ENCODE measurements at regions not wholly inside any gene's neighbourhood (a gene's known extent, or its start where the extent isn't known, plus 50 kb on each side); places are given as distances from the start of the nearest gene placed in this dataset.

DNA sequence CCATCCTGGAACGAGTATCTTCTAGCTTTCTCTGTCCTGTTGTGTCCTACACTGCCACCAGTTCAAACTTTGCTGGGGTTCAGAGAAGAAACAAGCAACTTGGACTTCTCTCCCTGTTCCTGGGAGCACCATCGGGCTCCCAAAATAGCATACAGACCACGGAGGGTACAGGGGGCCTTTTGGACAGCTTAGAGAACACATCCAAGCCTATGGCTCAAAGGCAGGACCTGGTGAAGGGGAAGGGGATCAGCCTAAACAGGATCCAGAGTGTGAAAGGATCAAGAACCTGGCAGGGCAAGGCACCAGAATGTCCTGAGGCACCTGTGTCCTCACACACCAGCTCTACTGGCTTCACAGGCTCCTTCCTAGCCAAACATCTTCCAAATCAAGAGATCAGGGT, 1336.5 kb downstream of the UQCRFS1 start:
- no peak for ATAC-seq
- Histone ChIP-seq H3K27ac (no peak overlapping the region), H3K4me1 (no peaks in the 10 kb centered on the region), H3K9me3 (no peaks in the 10 kb centered on the region), H3K36me3 (no peaks in the 10 kb centered on the region), H3K4me3 (no peak overlapping the region), H3K27me3 (no peaks in the 10 kb centered on the region)
- DNase-seq, result no peak
- no peak for TF ChIP-seq POLR2A (IDR thresholded peaks at IDR 0.05)
- TF ChIP-seq, protein P1, sequence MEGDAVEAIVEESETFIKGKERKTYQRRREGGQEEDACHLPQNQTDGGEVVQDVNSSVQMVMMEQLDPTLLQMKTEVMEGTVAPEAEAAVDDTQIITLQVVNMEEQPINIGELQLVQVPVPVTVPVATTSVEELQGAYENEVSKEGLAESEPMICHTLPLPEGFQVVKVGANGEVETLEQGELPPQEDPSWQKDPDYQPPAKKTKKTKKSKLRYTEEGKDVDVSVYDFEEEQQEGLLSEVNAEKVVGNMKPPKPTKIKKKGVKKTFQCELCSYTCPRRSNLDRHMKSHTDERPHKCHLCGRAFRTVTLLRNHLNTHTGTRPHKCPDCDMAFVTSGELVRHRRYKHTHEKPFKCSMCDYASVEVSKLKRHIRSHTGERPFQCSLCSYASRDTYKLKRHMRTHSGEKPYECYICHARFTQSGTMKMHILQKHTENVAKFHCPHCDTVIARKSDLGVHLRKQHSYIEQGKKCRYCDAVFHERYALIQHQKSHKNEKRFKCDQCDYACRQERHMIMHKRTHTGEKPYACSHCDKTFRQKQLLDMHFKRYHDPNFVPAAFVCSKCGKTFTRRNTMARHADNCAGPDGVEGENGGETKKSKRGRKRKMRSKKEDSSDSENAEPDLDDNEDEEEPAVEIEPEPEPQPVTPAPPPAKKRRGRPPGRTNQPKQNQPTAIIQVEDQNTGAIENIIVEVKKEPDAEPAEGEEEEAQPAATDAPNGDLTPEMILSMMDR (IDR thresholded peaks at IDR 0.05), result no peak
- intact Hi-C loops (cut with DNase I), result no loop called here
- 26% methylated on average over 3 of the region's 3 CpGs for WGBS (ENCODE audit: insufficient coverage, low coverage, low lambda C conversion rate, missing lambda C conversion rate)

DNA sequence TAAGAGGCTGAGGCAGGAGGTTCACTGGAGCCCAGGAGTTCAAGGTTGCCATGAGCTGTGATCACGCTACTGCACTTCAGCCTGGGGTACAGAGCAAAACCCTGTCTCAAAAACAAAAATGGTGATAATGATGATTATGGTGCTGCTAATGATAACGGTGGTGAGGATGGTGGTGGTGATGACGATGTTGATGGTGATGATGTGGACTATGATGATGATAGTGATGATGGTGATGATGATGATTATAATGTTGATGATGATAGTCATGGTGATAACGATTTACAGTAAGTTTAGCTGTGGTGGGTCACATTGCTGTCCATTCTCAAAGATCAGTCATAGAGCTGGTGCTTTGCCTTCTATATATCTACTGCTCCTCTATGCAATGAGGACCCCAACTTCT, 1340.6 kb downstream of the UQCRFS1 start:
- no peaks in the 10 kb centered on the region for H3K4me1 ChIP-seq
- DNase-seq (no peak), ATAC-seq (no peak)
- H3K36me3 ChIP-seq, result no peaks in the 10 kb centered on the region
- no peak overlapping the region for H3K4me3 ChIP-seq
- H3K9me3 ChIP-seq, result no peaks in the 10 kb centered on the region
- H3K27me3 ChIP-seq, result no peaks in the 10 kb centered on the region
- intact Hi-C loops (cut with DNase I), result no loop called here
- no peak overlapping the region for H3K27ac ChIP-seq
- TF ChIP-seq POLR2A (IDR thresholded peaks at IDR 0.05), result no peak
- TF ChIP-seq, protein P1 (IDR thresholded peaks at IDR 0.05), result no peak
- 53% methylated on average over 4 of the region's 4 CpGs for WGBS (ENCODE audit: insufficient coverage, low coverage, low lambda C conversion rate, missing lambda C conversion rate)

DNA sequence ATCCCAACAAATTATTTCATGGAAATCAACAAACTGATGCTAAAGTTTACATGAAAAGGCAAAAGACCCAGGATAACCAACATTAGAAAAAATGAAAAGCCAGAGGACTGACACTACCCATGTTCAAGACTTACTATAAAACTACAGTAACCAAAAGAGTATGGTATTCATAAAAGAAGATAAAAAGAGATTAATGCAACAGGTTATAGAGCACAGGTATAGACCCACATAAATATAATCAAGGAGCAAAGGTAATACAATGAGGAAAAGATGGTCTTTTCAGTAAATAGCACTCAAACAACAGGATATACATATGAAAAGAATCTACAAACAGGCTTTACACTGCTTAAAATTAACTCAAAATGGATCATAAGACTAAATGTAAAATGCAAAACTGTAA, 1342.7 kb downstream of the UQCRFS1 start:
- intact Hi-C loops (cut with DNase I), result no loop called here
- no peaks in the 10 kb centered on the region for H3K4me1 ChIP-seq

DNA sequence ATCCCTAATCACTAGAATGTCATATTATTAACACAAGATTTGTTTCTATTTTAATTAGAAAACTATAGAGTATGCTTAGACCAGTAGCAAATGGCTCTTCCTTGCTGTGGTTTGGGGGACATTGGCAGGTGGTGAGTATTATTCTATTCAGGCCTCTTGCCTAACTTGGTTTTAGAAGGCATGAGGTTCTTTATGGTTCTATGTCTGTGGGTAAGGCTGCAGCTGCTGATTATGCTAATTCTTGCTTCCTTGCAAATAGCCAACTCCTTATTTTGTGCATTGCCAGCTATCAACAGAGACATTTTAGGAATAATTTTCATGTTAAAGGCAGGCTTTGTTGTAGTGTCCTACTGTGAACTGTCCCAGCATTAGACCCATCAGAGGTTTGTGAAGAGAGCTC, 1344.9 kb downstream of the UQCRFS1 start:
- ATAC-seq (no peak), DNase-seq (no peak)
- H3K27ac ChIP-seq, result no peak overlapping the region
- intact Hi-C loops (cut with DNase I), result no loop called here
- H3K36me3 ChIP-seq, result no peaks in the 10 kb centered on the region
- H3K4me3 ChIP-seq, result no peak overlapping the region
- no peaks in the 10 kb centered on the region for H3K4me1 ChIP-seq
- no peaks in the 10 kb centered on the region for H3K9me3 ChIP-seq
- TF ChIP-seq POLR2A (IDR thresholded peaks at IDR 0.05), result no peak
- TF ChIP-seq, protein P1 (IDR thresholded peaks at IDR 0.05), result no peak
- no peaks in the 10 kb centered on the region for H3K27me3 ChIP-seq

More for the DNA sequence above, 1342.7 kb downstream of the UQCRFS1 start:
- ATAC-seq, result no peak
- no peaks in the 10 kb centered on the region for H3K36me3 ChIP-seq
- H3K9me3 ChIP-seq, result no peaks in the 10 kb centered on the region
- TF ChIP-seq, protein P1 (IDR thresholded peaks at IDR 0.05), result no peak
- no peak for TF ChIP-seq POLR2A (IDR thresholded peaks at IDR 0.05)
- no peak overlapping the region for H3K4me3 ChIP-seq
- no peaks in the 10 kb centered on the region for H3K27me3 ChIP-seq
- H3K27ac ChIP-seq, result no peak overlapping the region
- DNase-seq, result no peak
